HG02938 (cell line): ENCODE measurements at regions not wholly inside any gene's neighbourhood (a gene's known extent, or its start where the extent isn't known, plus 50 kb on each side); places are given as distances from the start of the nearest gene placed in this dataset.
"Not testable (repeated sequence)": the region's sequence is repeated elsewhere in the genome, so short reads cannot be mapped to it uniquely, and the experiment has no call there.

Source experiments
- ATAC-seq: cut with Tn5 transposase; IDR thresholded peaks from one replicate; pipeline ENCODE4 v1.9.1; 2021; ENCODE audit warnings: mild to moderate bottlenecking, moderate library complexity; ENCODE audit not compliant: unreplicated experiment

GRCh38 chr4:160009656-160010493 is 907.0 kb downstream of the RAPGEF2 start:
- no peak for ATAC-seq

- no peak for ATAC-seq
Observed at GRCh38 chr4:160019936-160020335, 917.1 kb downstream of the RAPGEF2 start.

GRCh38 chr4:160020804-160021203 is 917.9 kb downstream of the RAPGEF2 start:
- ATAC-seq = no peak

GRCh38 chr4:160021870-160022269 is 919.0 kb downstream of the RAPGEF2 start:
- ATAC-seq = no peak

- no peak for ATAC-seq
Observed at GRCh38 chr4:160026721-160027120, 923.8 kb downstream of the RAPGEF2 start.

- ATAC-seq = no peak
Observed at GRCh38 chr4:160034501-160034900, 931.6 kb downstream of the RAPGEF2 start.

GRCh38 chr4:160038615-160039014 is 935.7 kb downstream of the RAPGEF2 start:
- ATAC-seq = no peak

GRCh38 chr4:160044693-160045092 is 941.8 kb downstream of the RAPGEF2 start:
- ATAC-seq = no peak

- no peak for ATAC-seq
Observed at GRCh38 chr4:160082432-160083207, 979.7 kb downstream of the RAPGEF2 start.

- no peak for ATAC-seq
Observed at GRCh38 chr4:160091631-160092030, 988.8 kb downstream of the RAPGEF2 start.

GRCh38 chr4:160100316-160100715 is 997.4 kb downstream of the RAPGEF2 start:
- ATAC-seq = no peak

GRCh38 chr4:160110891-160111290 is 1008.0 kb downstream of the RAPGEF2 start:
- ATAC-seq = no peak

GRCh38 chr4:160117686-160118085 is 1014.8 kb downstream of the RAPGEF2 start:
- no peak for ATAC-seq

GRCh38 chr4:160125576-160126287 is 1022.9 kb downstream of the RAPGEF2 start:
- not testable (repeated sequence) for ATAC-seq

- no peak for ATAC-seq
Observed at GRCh38 chr4:160127211-160127610, 1024.3 kb downstream of the RAPGEF2 start.

GRCh38 chr4:160129439-160129838 is 1026.6 kb downstream of the RAPGEF2 start:
- ATAC-seq = no peak

GRCh38 chr4:160136021-160136420 is 1033.1 kb downstream of the RAPGEF2 start:
- no peak for ATAC-seq

GRCh38 chr4:160141206-160141605 is 1038.3 kb downstream of the RAPGEF2 start:
- no peak for ATAC-seq

GRCh38 chr4:160142579-160142978 is 1039.7 kb downstream of the RAPGEF2 start:
- ATAC-seq = peak; percentile 100

GRCh38 chr4:160143574-160143973 is 1040.7 kb downstream of the RAPGEF2 start:
- ATAC-seq = no peak

- ATAC-seq = no peak
Observed at GRCh38 chr4:160159457-160159856, 1056.6 kb downstream of the RAPGEF2 start.
